Natural killer cell (primary cell): ENCODE measurements at regions not wholly inside any gene's neighbourhood (a gene's known extent, or its start where the extent isn't known, plus 50 kb on each side); places are given as distances from the start of the nearest gene placed in this dataset.

Source experiments
- ATAC-seq, 3 donors: fragments of 150-1000 bp in 2 of 3; fragments of 200-7000 bp in 1 of 3; cut with Tn5 transposase; 1 replicate in 1 of 3; 2 replicates in 2 of 3; pipeline ENCODE4 v1.10.0; 2021; ENCODE audit warnings: mild to moderate bottlenecking in 2 of 3, moderate library complexity in 2 of 3
- DNase-seq, 2 donors: peaks; one replicate each; pipeline versions ENCODE4 v3.0.0 to v3.0.0-alpha.2; 2013 to 2021; ENCODE audit warnings: mixed read lengths in 1 of 2
- H3K27ac ChIP-seq: one replicate; pipeline ENCODE4 v1.5.1; 2013; ENCODE audit warnings: mild to moderate bottlenecking, low read length
- H3K27me3 ChIP-seq: one replicate; pipeline ENCODE4 v1.6.1; 2013; ENCODE audit warnings: low read length; ENCODE audit not compliant: control insufficient read depth, insufficient read depth
- H3K36me3 ChIP-seq: one replicate; pipeline ENCODE4 v1.6.1; 2013; ENCODE audit warnings: low read length; ENCODE audit not compliant: control insufficient read depth, insufficient read depth
- H3K4me1 ChIP-seq: one replicate; pipeline ENCODE4 v1.6.1; 2013; ENCODE audit warnings: low read length; ENCODE audit not compliant: control insufficient read depth, insufficient read depth
- H3K4me3 ChIP-seq: one replicate; pipeline ENCODE4 v1.5.1; 2013; ENCODE audit warnings: low read length
- H3K9me3 ChIP-seq: one replicate; pipeline ENCODE4 v1.6.1; 2013; ENCODE audit warnings: low read length; ENCODE audit not compliant: control insufficient read depth, insufficient read depth
- H3K27ac Mint-ChIP-seq, 2 donors: one replicate each; pipeline ENCODE4 v1.8.0; 2022; ENCODE audit warnings: mild to moderate bottlenecking in 2 of 2, mixed read lengths in 2 of 2, moderate library complexity in 1 of 2
- H3K27me3 Mint-ChIP-seq, 2 donors: one replicate each; pipeline ENCODE4 v1.8.0; 2022; ENCODE audit warnings: low read depth in 2 of 2, mixed read lengths in 2 of 2
- H3K36me3 Mint-ChIP-seq: one replicate; pipeline ENCODE4 v1.8.0; 2022; ENCODE audit warnings: mixed read lengths
- H3K4me1 Mint-ChIP-seq, 2 donors: one replicate each; pipeline ENCODE4 v1.8.0; 2022; ENCODE audit warnings: mixed read lengths in 2 of 2
- H3K4me3 Mint-ChIP-seq: one replicate; pipeline ENCODE4 v1.8.0; 2022; ENCODE audit warnings: mild to moderate bottlenecking, moderate library complexity, mixed read lengths
- H3K9me3 Mint-ChIP-seq, 2 donors: one replicate each; pipeline ENCODE4 v1.8.0; 2022; ENCODE audit warnings: mixed read lengths in 2 of 2
- WGBS: methylation state at CpG from one replicate; pipeline ENCODE4 v1.1.7; 2013; ENCODE audit warnings: missing lambda C conversion rate; ENCODE audit not compliant: insufficient coverage; 5-methylcytosine and 5-hydroxymethylcytosine counted together
- intact Hi-C: fragments of 100-400 bp; cut with micrococcal nuclease; formaldehyde crosslinking; loops from one replicate; pipeline ENCODE4 v1.14.2; 2022
- TF ChIP-seq, protein P1 (sequence below): fragments of 200-600 bp; IDR thresholded peaks from one replicate; pipeline ENCODE4 v1.8.0; 2022; ENCODE audit warnings: antibody characterized with exemption

DNA sequence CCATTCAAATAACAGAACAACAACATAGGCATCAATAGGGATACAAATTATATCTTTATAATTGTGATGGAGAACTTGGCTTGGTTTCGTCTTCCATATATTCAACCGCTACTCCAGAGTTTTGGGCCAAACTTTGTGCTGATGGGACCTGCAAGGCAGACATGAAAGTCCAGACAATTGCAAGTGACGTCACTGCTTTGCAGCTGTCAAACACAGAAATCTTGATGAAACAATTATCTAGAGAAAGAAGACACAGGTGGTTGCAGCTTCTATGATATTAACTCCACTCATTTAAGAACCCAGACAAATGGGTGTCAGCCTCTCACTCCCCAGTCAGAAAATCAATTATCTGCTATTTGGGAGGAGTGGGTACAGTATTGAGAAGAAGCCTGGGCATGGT is 390.6 kb downstream of the NUF2 start:
- no peak for ATAC-seq
- Mint-ChIP-seq H3K4me3 (no peak overlapping the region), H3K27ac (no peak overlapping the region), H3K9me3 (peaks cover 6 to 7% of the 10 kb centered on the region in 2 donors), H3K36me3 (no peaks in the 10 kb centered on the region), H3K4me1 (no peaks in the 10 kb centered on the region), H3K27me3 (no peaks in the 10 kb centered on the region)
- Histone ChIP-seq H3K36me3 (no peaks in the 10 kb centered on the region), H3K4me3 (no peak overlapping the region), H3K27ac (no peak overlapping the region), H3K9me3 (no peaks in the 10 kb centered on the region), H3K4me1 (no peaks in the 10 kb centered on the region), H3K27me3 (no peaks in the 10 kb centered on the region)
- intact Hi-C loops: no loop called here
- 65% methylated on average over 3 of the region's 3 CpGs for WGBS
- DNase-seq: no peak
- TF ChIP-seq, protein P1, sequence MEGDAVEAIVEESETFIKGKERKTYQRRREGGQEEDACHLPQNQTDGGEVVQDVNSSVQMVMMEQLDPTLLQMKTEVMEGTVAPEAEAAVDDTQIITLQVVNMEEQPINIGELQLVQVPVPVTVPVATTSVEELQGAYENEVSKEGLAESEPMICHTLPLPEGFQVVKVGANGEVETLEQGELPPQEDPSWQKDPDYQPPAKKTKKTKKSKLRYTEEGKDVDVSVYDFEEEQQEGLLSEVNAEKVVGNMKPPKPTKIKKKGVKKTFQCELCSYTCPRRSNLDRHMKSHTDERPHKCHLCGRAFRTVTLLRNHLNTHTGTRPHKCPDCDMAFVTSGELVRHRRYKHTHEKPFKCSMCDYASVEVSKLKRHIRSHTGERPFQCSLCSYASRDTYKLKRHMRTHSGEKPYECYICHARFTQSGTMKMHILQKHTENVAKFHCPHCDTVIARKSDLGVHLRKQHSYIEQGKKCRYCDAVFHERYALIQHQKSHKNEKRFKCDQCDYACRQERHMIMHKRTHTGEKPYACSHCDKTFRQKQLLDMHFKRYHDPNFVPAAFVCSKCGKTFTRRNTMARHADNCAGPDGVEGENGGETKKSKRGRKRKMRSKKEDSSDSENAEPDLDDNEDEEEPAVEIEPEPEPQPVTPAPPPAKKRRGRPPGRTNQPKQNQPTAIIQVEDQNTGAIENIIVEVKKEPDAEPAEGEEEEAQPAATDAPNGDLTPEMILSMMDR: no peak

GRCh38 chr1:163720294-163720693 is 398.5 kb downstream of the NUF2 start:
- no peak overlapping the region for H3K27ac ChIP-seq
- H3K27me3 ChIP-seq: no peaks in the 10 kb centered on the region
- Mint-ChIP-seq H3K27me3 (no peaks in the 10 kb centered on the region), H3K4me1 (no peaks in the 10 kb centered on the region), H3K27ac (no peak overlapping the region), H3K9me3 (peaks cover 11% of the 10 kb centered on the region in 2 donors), H3K4me3 (no peak overlapping the region), H3K36me3 (peaks cover 6% of the 10 kb centered on the region)
- no peak for DNase-seq
- WGBS: 80% methylated on average over 3 of the region's 3 CpGs
- TF ChIP-seq, protein P1: no peak
- H3K4me3 ChIP-seq: no peak overlapping the region
- no peaks in the 10 kb centered on the region for H3K4me1 ChIP-seq
- no peaks in the 10 kb centered on the region for H3K36me3 ChIP-seq
- no peak for ATAC-seq
- intact Hi-C loops: no loop called here
- no peaks in the 10 kb centered on the region for H3K9me3 ChIP-seq

- no peaks in the 10 kb centered on the region for H3K4me1 ChIP-seq
- ATAC-seq: no peak
- Mint-ChIP-seq H3K27me3 (no peaks in the 10 kb centered on the region), H3K4me3 (no peak overlapping the region), H3K27ac (no peak overlapping the region), H3K9me3 (peaks cover 10 to 12% of the 10 kb centered on the region in 2 donors), H3K4me1 (no peaks in the 10 kb centered on the region), H3K36me3 (no peaks in the 10 kb centered on the region)
- H3K4me3 ChIP-seq: no peak overlapping the region
- H3K27ac ChIP-seq: no peak overlapping the region
- intact Hi-C loops: no loop called here
- no peaks in the 10 kb centered on the region for H3K36me3 ChIP-seq
- H3K9me3 ChIP-seq: no peaks in the 10 kb centered on the region
- TF ChIP-seq, protein P1: no peak
- DNase-seq: no peak
- no peaks in the 10 kb centered on the region for H3K27me3 ChIP-seq
Measured at GRCh38 chr1:163725551-163725950, 403.8 kb downstream of the NUF2 start.

DNA sequence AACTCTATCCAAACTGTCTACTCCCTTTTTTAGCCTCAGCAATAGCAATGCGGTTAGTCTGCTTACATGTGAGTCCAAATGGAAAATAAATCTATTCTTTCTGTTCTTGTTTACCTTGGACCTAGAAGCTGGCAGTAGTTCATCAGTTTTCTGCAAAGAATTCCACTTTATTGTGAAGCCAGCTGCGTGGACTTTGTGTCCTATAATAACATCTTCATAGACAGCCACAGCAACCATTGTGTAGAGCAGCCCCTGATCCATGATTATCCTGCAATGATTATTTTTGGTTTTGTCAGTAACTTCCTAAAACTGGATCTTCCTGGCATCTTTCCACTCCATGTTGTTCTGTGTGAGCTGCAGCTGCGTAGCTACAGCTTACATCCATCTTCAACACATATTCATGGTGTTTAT is 408.7 kb downstream of the NUF2 start:
- intact Hi-C loops: no loop called here
- Histone ChIP-seq H3K27ac (no peak overlapping the region), H3K4me1 (no peaks in the 10 kb centered on the region), H3K27me3 (no peaks in the 10 kb centered on the region), H3K36me3 (no peaks in the 10 kb centered on the region), H3K4me3 (no peak overlapping the region), H3K9me3 (peaks cover 2% of the 10 kb centered on the region)
- H3K9me3 Mint-ChIP-seq: peaks cover 11 to 13% of the 10 kb centered on the region in 2 donors
- DNase-seq (no peak), ATAC-seq (no peak)
- 91% methylated on average over 2 of the region's 3 CpGs for WGBS
- H3K27me3 Mint-ChIP-seq: no peaks in the 10 kb centered on the region
- no peaks in the 10 kb centered on the region for H3K36me3 Mint-ChIP-seq
- H3K4me1 Mint-ChIP-seq: no peaks in the 10 kb centered on the region
- TF ChIP-seq, protein P1: no peak
- no peak overlapping the region for H3K27ac Mint-ChIP-seq
- no peak overlapping the region for H3K4me3 Mint-ChIP-seq
